ENCODE measurements at regions not wholly inside any gene's neighbourhood (a gene's known extent, or its start where the extent isn't known, plus 50 kb on each side); places are given as distances from the start of the nearest gene placed in this dataset.
"Not testable (repeated sequence)": the region's sequence is repeated elsewhere in the genome, so short reads cannot be mapped to it uniquely, and the experiment has no call there.

- no peak for DNase-seq
- intact Hi-C loops (cut with micrococcal nuclease): no loop called here
- CTCF ChIA-PET (ENCODE audit: partially characterized antibody): no interaction called here
- H3K36me3 Mint-ChIP-seq: no peaks in the 10 kb centered on the region
- Histone ChIP-seq H3K27me3 (ENCODE audit: insufficient read depth, low read length) (no peaks in the 10 kb centered on the region), H3K9me3 (ENCODE audit: control insufficient read depth in 1 of 2, low read length in 2 of 2) (no peaks in the 10 kb centered on the region), H3K27ac (ENCODE audit: low read depth, low read length) (no peak overlapping the region), H3K4me3 (ENCODE audit: low read length in 2 of 2) (no peak overlapping the region), H3K4me1 (ENCODE audit: insufficient read depth, low read length) (no peaks in the 10 kb centered on the region), H3K36me3 (ENCODE audit: insufficient read depth, low read length) (no peaks in the 10 kb centered on the region)
- no peaks in the 10 kb centered on the region for H3K4me1 Mint-ChIP-seq
- no peak overlapping the region for H3K4me3 Mint-ChIP-seq
- H3K27me3 Mint-ChIP-seq: peaks cover 0 to 3% of the 10 kb centered on the region in 2 donors
- H3K9me3 Mint-ChIP-seq: peaks cover 0 to 2% (median 0%) of the 10 kb centered on the region in 8 donors
- POLR2A ChIA-PET (ENCODE audit: partially characterized antibody): no interaction called here
- no peak overlapping the region for H3K27ac Mint-ChIP-seq
These were observed 406.5 kb downstream of the MAFB start for GRCh38 chr20:40282541-40282940.

DNA sequence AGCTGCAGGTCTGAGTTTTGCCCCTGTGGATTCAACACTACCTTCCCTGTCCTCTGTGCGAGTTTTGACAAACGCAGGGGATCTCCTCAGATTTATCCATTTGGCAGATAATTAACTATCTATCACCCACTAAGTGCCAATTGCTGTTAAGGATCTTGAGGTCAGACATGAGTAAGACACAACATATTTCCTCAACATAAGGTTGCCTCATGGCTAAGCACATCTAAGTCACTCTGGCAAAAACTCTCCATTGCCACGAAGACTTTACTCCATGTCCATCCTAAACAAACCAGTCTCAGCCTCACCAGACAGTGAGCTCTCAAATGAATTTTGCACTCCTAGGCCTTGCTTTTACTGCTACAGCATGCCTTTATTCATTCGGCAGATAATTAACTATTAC lies 408.4 kb downstream of the MAFB start:
- Histone ChIP-seq H3K27me3 (ENCODE audit: insufficient read depth, low read length) (no peaks in the 10 kb centered on the region), H3K4me3 (ENCODE audit: low read length in 2 of 2) (no peak overlapping the region), H3K36me3 (ENCODE audit: insufficient read depth, low read length) (no peaks in the 10 kb centered on the region), H3K9me3 (ENCODE audit: control insufficient read depth in 1 of 2, low read length in 2 of 2) (no peaks in the 10 kb centered on the region), H3K27ac (ENCODE audit: low read depth, low read length) (no peak overlapping the region), H3K4me1 (ENCODE audit: insufficient read depth, low read length) (no peaks in the 10 kb centered on the region)
- H3K27me3 Mint-ChIP-seq: peaks cover 1 to 3% of the 10 kb centered on the region in 2 donors
- no peak overlapping the region for H3K4me3 Mint-ChIP-seq
- no peaks in the 10 kb centered on the region for H3K36me3 Mint-ChIP-seq
- no peak for DNase-seq
- no peaks in the 10 kb centered on the region for H3K4me1 Mint-ChIP-seq
- ChIA-PET POLR2A (ENCODE audit: partially characterized antibody) (no interaction called here), CTCF (ENCODE audit: partially characterized antibody) (no interaction called here)
- intact Hi-C loops (cut with micrococcal nuclease): no loop called here
- H3K27ac Mint-ChIP-seq: no peak overlapping the region
- H3K9me3 Mint-ChIP-seq: peaks cover 0 to 2% (median 0%) of the 10 kb centered on the region in 8 donors

DNA sequence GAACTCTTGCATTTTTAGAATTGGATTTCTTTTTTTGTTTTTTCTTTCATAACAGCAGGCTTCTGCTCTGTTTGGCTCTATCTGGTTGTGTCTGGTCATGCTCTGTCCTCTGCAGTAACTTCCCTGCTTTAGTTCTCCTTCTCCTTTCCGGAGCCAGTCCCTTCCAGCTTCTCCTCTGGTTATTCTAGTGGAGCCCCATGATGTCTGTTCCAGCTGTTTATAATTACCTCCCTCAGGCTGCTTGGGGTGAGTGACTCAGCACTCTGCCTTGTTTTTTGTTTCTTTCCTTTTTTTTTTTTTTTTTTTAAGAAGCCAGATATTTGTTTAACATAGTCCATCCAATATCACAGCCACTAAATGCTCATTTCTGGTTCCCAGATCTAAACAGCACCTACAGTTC lies 409.6 kb downstream of the MAFB start:
- Mint-ChIP-seq H3K4me3 (no peak overlapping the region), H3K4me1 (no peaks in the 10 kb centered on the region), H3K9me3 (peaks cover 0 to 2% (median 0%) of the 10 kb centered on the region in 8 donors), H3K27me3 (peaks cover 3% of the 10 kb centered on the region in 2 donors), H3K27ac (no peak overlapping the region), H3K36me3 (no peaks in the 10 kb centered on the region)
- intact Hi-C loops (cut with micrococcal nuclease): no loop called here
- no peaks in the 10 kb centered on the region for H3K4me1 ChIP-seq (ENCODE audit: insufficient read depth, low read length)
- no peak overlapping the region for H3K4me3 ChIP-seq (ENCODE audit: low read length in 2 of 2)
- ChIA-PET POLR2A (ENCODE audit: partially characterized antibody) (no interaction called here), CTCF (ENCODE audit: partially characterized antibody) (no interaction called here)
- no peak for DNase-seq
- H3K27me3 ChIP-seq (ENCODE audit: insufficient read depth, low read length): no peaks in the 10 kb centered on the region
- H3K27ac ChIP-seq (ENCODE audit: low read depth, low read length): no peak overlapping the region
- no peaks in the 10 kb centered on the region for H3K36me3 ChIP-seq (ENCODE audit: insufficient read depth, low read length)
- H3K9me3 ChIP-seq (ENCODE audit: control insufficient read depth in 1 of 2, low read length in 2 of 2): no peaks in the 10 kb centered on the region

- intact Hi-C loops (cut with micrococcal nuclease): no loop called here
- Mint-ChIP-seq H3K4me3 (no peak overlapping the region), H3K27me3 (peaks cover 3% of the 10 kb centered on the region in 2 donors), H3K4me1 (no peaks in the 10 kb centered on the region), H3K9me3 (peaks cover 0 to 2% (median 0%) of the 10 kb centered on the region in 8 donors), H3K27ac (no peak overlapping the region), H3K36me3 (no peaks in the 10 kb centered on the region)
- H3K9me3 ChIP-seq (ENCODE audit: control insufficient read depth in 1 of 2, low read length in 2 of 2): no peaks in the 10 kb centered on the region
- POLR2A ChIA-PET (ENCODE audit: partially characterized antibody): no interaction called here
- DNase-seq: no peak
- H3K4me1 ChIP-seq (ENCODE audit: insufficient read depth, low read length): no peaks in the 10 kb centered on the region
- CTCF ChIA-PET (ENCODE audit: partially characterized antibody): no interaction called here
- H3K27me3 ChIP-seq (ENCODE audit: insufficient read depth, low read length): no peaks in the 10 kb centered on the region
- H3K36me3 ChIP-seq (ENCODE audit: insufficient read depth, low read length): no peaks in the 10 kb centered on the region
- H3K4me3 ChIP-seq (ENCODE audit: low read length in 2 of 2): no peak overlapping the region
- no peak overlapping the region for H3K27ac ChIP-seq (ENCODE audit: low read depth, low read length)
These were observed 410.4 kb downstream of the MAFB start for GRCh38 chr20:40278673-40279072.

GRCh38 chr20:40276301-40276700 lies 412.7 kb downstream of the MAFB start:
- POLR2A ChIA-PET (ENCODE audit: partially characterized antibody): no interaction called here
- CTCF ChIA-PET (ENCODE audit: partially characterized antibody): no interaction called here
- intact Hi-C loops (cut with micrococcal nuclease): no loop called here

GRCh38 chr20:40275738-40276137 lies 413.3 kb downstream of the MAFB start:
- Mint-ChIP-seq H3K4me3 (no peak overlapping the region), H3K4me1 (no peaks in the 10 kb centered on the region), H3K27me3 (peaks cover 3% of the 10 kb centered on the region in 2 donors), H3K9me3 (no peaks in the 10 kb centered on the region), H3K27ac (no peak overlapping the region), H3K36me3 (no peaks in the 10 kb centered on the region)
- intact Hi-C loops (cut with micrococcal nuclease): no loop called here
- no peak for DNase-seq
- ChIA-PET POLR2A (ENCODE audit: partially characterized antibody) (no interaction called here), CTCF (ENCODE audit: partially characterized antibody) (no interaction called here)
- no peak overlapping the region for H3K4me3 ChIP-seq (ENCODE audit: low read length in 2 of 2)
- no peaks in the 10 kb centered on the region for H3K27me3 ChIP-seq (ENCODE audit: insufficient read depth, low read length)
- H3K4me1 ChIP-seq (ENCODE audit: insufficient read depth, low read length): no peaks in the 10 kb centered on the region
- H3K9me3 ChIP-seq (ENCODE audit: control insufficient read depth in 1 of 2, low read length in 2 of 2): no peaks in the 10 kb centered on the region
- no peak overlapping the region for H3K27ac ChIP-seq (ENCODE audit: low read depth, low read length)
- H3K36me3 ChIP-seq (ENCODE audit: insufficient read depth, low read length): no peaks in the 10 kb centered on the region

More at GRCh38 chr20:40276301-40276700, 412.7 kb downstream of the MAFB start:
- H3K4me1 ChIP-seq (ENCODE audit: insufficient read depth, low read length): no peaks in the 10 kb centered on the region
- H3K27ac ChIP-seq (ENCODE audit: low read depth, low read length): no peak overlapping the region
- Mint-ChIP-seq H3K9me3 (no peaks in the 10 kb centered on the region), H3K36me3 (no peaks in the 10 kb centered on the region), H3K27ac (no peak overlapping the region), H3K27me3 (peaks cover 3% of the 10 kb centered on the region in 2 donors), H3K4me1 (no peaks in the 10 kb centered on the region), H3K4me3 (no peak overlapping the region)
- no peaks in the 10 kb centered on the region for H3K27me3 ChIP-seq (ENCODE audit: insufficient read depth, low read length)
- H3K36me3 ChIP-seq (ENCODE audit: insufficient read depth, low read length): no peaks in the 10 kb centered on the region
- no peaks in the 10 kb centered on the region for H3K9me3 ChIP-seq (ENCODE audit: control insufficient read depth in 1 of 2, low read length in 2 of 2)
- no peak overlapping the region for H3K4me3 ChIP-seq (ENCODE audit: low read length in 2 of 2)
- no peak for DNase-seq

DNA sequence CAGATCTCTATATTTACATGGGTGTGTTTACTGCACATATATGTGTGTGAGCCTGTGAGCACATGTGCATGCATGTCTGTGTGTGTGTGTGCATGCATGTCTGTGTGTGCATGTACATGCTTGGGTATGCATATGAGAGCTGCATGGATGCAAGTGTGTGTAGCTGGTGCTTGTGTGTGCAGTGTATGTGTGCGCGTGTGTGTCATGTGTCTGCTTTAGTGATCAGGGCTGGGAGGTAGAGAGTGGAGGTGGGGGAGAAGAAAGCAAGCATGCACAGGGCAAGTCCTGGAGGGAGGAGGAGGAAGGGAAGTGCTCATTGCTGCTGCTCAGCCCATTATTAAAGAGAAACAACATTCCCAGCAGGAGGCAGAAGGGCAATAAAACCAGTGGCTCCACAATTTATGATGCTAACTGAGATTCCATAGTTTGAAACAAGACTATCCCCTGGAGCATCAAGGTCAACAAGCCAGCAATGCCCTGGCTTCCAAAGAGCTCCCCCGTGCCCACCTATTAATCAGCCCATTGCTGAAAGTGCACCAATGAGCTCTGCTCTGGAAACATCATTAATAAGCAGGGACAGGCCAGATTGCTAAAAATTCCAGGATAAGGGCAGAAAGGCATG lies 414.0 kb downstream of the MAFB start:
- no peaks in the 10 kb centered on the region for H3K4me1 ChIP-seq (ENCODE audit: insufficient read depth, low read length)
- POLR2A ChIA-PET (ENCODE audit: partially characterized antibody): no interaction called here
- H3K27me3 ChIP-seq (ENCODE audit: insufficient read depth, low read length): no peaks in the 10 kb centered on the region
- DNase-seq: no peak
- H3K36me3 Mint-ChIP-seq: no peaks in the 10 kb centered on the region
- no peaks in the 10 kb centered on the region for H3K9me3 ChIP-seq (ENCODE audit: control insufficient read depth in 1 of 2, low read length in 2 of 2)
- intact Hi-C loops (cut with micrococcal nuclease): no loop called here
- no peak overlapping the region for H3K4me3 ChIP-seq (ENCODE audit: low read length in 2 of 2)
- CTCF ChIA-PET (ENCODE audit: partially characterized antibody): no interaction called here
- H3K4me3 Mint-ChIP-seq: no peak overlapping the region
- no peak overlapping the region for H3K27ac ChIP-seq (ENCODE audit: low read depth, low read length)
- no peak overlapping the region for H3K27ac Mint-ChIP-seq
- no peaks in the 10 kb centered on the region for H3K9me3 Mint-ChIP-seq
- no peaks in the 10 kb centered on the region for H3K4me1 Mint-ChIP-seq
- peaks cover 2 to 3% of the 10 kb centered on the region in 2 donors for H3K27me3 Mint-ChIP-seq
- no peaks in the 10 kb centered on the region for H3K36me3 ChIP-seq (ENCODE audit: insufficient read depth, low read length)

DNA sequence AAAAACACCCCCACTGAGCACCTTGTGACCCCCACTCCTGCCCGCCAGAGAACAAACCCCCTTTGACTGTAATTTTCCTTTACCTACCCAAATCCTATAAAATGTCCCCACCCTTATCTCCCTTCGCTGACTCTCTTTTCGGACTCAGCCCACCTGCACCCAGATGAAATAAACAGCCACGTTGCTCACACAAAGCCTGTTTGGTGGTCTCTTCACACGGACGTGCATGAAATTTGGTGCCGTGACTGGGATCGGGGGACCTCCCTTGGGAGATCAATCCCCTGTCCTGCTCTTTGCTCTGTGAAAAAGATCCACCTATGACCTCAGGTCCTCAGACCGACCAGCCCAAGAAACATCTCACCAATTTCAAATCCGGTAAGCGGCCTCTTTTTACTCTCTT lies 419.8 kb downstream of the MAFB start:
- intact Hi-C loops (cut with micrococcal nuclease); DNase-seq; H3K27me3 Mint-ChIP-seq; H3K9me3 Mint-ChIP-seq; H3K4me1 ChIP-seq (ENCODE audit: insufficient read depth, low read length); H3K27ac ChIP-seq (ENCODE audit: low read depth, low read length); CTCF ChIA-PET (ENCODE audit: partially characterized antibody); H3K27me3 ChIP-seq (ENCODE audit: insufficient read depth, low read length); H3K4me3 Mint-ChIP-seq; H3K27ac Mint-ChIP-seq; H3K36me3 ChIP-seq (ENCODE audit: insufficient read depth, low read length); POLR2A ChIA-PET (ENCODE audit: partially characterized antibody); H3K4me1 Mint-ChIP-seq; H3K36me3 Mint-ChIP-seq; H3K4me3 ChIP-seq (ENCODE audit: low read length in 2 of 2); H3K9me3 ChIP-seq (ENCODE audit: control insufficient read depth in 1 of 2, low read length in 2 of 2): not testable (repeated sequence)
